ENCODE measurements at regions not wholly inside any gene's neighbourhood (a gene's known extent, or its start where the extent isn't known, plus 50 kb on each side); places are given as distances from the start of the nearest gene placed in this dataset.

GRCh38 chr2:139628931-139629330, 848.7 kb upstream of the NXPH2 start:
- H3K4me3 ChIP-seq (ENCODE audit: low read depth, low read length, poor library complexity, severe bottlenecking): no peak overlapping the region
- H3K27ac ChIP-seq (ENCODE audit: low read depth, low read length, poor library complexity, severe bottlenecking): no peak overlapping the region
- no peak overlapping the region for H3K4me2 ChIP-seq (ENCODE audit: low read length)
- H3K79me2 ChIP-seq (ENCODE audit: insufficient read depth, low read length): no peaks in the 10 kb centered on the region
- H3K27me3 ChIP-seq (ENCODE audit: insufficient read depth, low read length): no peaks in the 10 kb centered on the region
- H2AFZ ChIP-seq (ENCODE audit: low read length): no peak overlapping the region
- H3K4me1 ChIP-seq (ENCODE audit: insufficient read depth, low read length, severe bottlenecking): no peaks in the 10 kb centered on the region
- H3K9me2 ChIP-seq (ENCODE audit: low read depth, low read length): no peaks in the 10 kb centered on the region
- H4K20me1 ChIP-seq (ENCODE audit: insufficient read depth, low read length): no peaks in the 10 kb centered on the region
- TF ChIP-seq CTCF (IDR thresholded peaks at IDR 0.05; ENCODE audit: low read length) (no peak), EZH2 (IDR thresholded peaks at IDR 0.05; ENCODE audit: borderline replicate concordance, low read length) (no peak)
- H3K36me3 ChIP-seq (ENCODE audit: insufficient read depth, low read length): no peaks in the 10 kb centered on the region
- H3K9me3 ChIP-seq (ENCODE audit: low read length): no peaks in the 10 kb centered on the region
- no peak overlapping the region for H3K9ac ChIP-seq (ENCODE audit: low read length)
- no peaks in the 10 kb centered on the region for H3F3A ChIP-seq (ENCODE audit: insufficient read depth, low read length)

- H4K20me1 ChIP-seq (ENCODE audit: insufficient read depth, low read length): no peaks in the 10 kb centered on the region
- no peak overlapping the region for H2AFZ ChIP-seq (ENCODE audit: low read length)
- no peaks in the 10 kb centered on the region for H3F3A ChIP-seq (ENCODE audit: insufficient read depth, low read length)
- H3K9me3 ChIP-seq (ENCODE audit: low read length): no peaks in the 10 kb centered on the region
- H3K79me2 ChIP-seq (ENCODE audit: insufficient read depth, low read length): no peaks in the 10 kb centered on the region
- no peaks in the 10 kb centered on the region for H3K9me2 ChIP-seq (ENCODE audit: low read depth, low read length)
- no peak overlapping the region for H3K4me2 ChIP-seq (ENCODE audit: low read length)
- H3K27ac ChIP-seq (ENCODE audit: low read depth, low read length, poor library complexity, severe bottlenecking): no peak overlapping the region
- H3K27me3 ChIP-seq (ENCODE audit: insufficient read depth, low read length): no peaks in the 10 kb centered on the region
- H3K36me3 ChIP-seq (ENCODE audit: insufficient read depth, low read length): no peaks in the 10 kb centered on the region
- TF ChIP-seq EZH2 (IDR thresholded peaks at IDR 0.05; ENCODE audit: borderline replicate concordance, low read length): no peak
- no peak for TF ChIP-seq CTCF (IDR thresholded peaks at IDR 0.05; ENCODE audit: low read length)
- H3K9ac ChIP-seq (ENCODE audit: low read length): no peak overlapping the region
- H3K4me3 ChIP-seq (ENCODE audit: low read depth, low read length, poor library complexity, severe bottlenecking): no peak overlapping the region
- no peaks in the 10 kb centered on the region for H3K4me1 ChIP-seq (ENCODE audit: insufficient read depth, low read length, severe bottlenecking)
Observed at GRCh38 chr2:139626128-139626527, 845.9 kb upstream of the NXPH2 start.

GRCh38 chr2:139622691-139623090, 842.5 kb upstream of the NXPH2 start:
- no peaks in the 10 kb centered on the region for H3K4me1 ChIP-seq (ENCODE audit: insufficient read depth, low read length, severe bottlenecking)
- H4K20me1 ChIP-seq (ENCODE audit: insufficient read depth, low read length): no peaks in the 10 kb centered on the region
- H3K9me3 ChIP-seq (ENCODE audit: low read length): no peaks in the 10 kb centered on the region
- H3K4me3 ChIP-seq (ENCODE audit: low read depth, low read length, poor library complexity, severe bottlenecking): no peak overlapping the region
- H3F3A ChIP-seq (ENCODE audit: insufficient read depth, low read length): no peaks in the 10 kb centered on the region
- no peaks in the 10 kb centered on the region for H3K36me3 ChIP-seq (ENCODE audit: insufficient read depth, low read length)
- H3K4me2 ChIP-seq (ENCODE audit: low read length): no peak overlapping the region
- no peak overlapping the region for H3K9ac ChIP-seq (ENCODE audit: low read length)
- H2AFZ ChIP-seq (ENCODE audit: low read length): no peak overlapping the region
- H3K27me3 ChIP-seq (ENCODE audit: insufficient read depth, low read length): no peaks in the 10 kb centered on the region
- no peak overlapping the region for H3K27ac ChIP-seq (ENCODE audit: low read depth, low read length, poor library complexity, severe bottlenecking)
- no peaks in the 10 kb centered on the region for H3K79me2 ChIP-seq (ENCODE audit: insufficient read depth, low read length)
- no peaks in the 10 kb centered on the region for H3K9me2 ChIP-seq (ENCODE audit: low read depth, low read length)
- TF ChIP-seq CTCF (IDR thresholded peaks at IDR 0.05; ENCODE audit: low read length) (no peak), EZH2 (IDR thresholded peaks at IDR 0.05; ENCODE audit: borderline replicate concordance, low read length) (no peak)

Data from OCI-LY1 (cell line).